Activated CD8-positive, alpha-beta memory T cell treated with anti-CD3 and anti-CD28 coated beads for 4 hours (primary cell): ENCODE measurements at regions not wholly inside any gene's neighbourhood (a gene's known extent, or its start where the extent isn't known, plus 50 kb on each side); places are given as distances from the start of the nearest gene placed in this dataset.
"Not testable (repeated sequence)": the region's sequence is repeated elsewhere in the genome, so short reads cannot be mapped to it uniquely, and the experiment has no call there.

Experiments used
- DNase-seq, 2 donors: peaks; one replicate each; pipeline ENCODE4 v3.0.0-alpha.2; 2020; ENCODE audit warnings: low read depth in 2 of 2

DNA sequence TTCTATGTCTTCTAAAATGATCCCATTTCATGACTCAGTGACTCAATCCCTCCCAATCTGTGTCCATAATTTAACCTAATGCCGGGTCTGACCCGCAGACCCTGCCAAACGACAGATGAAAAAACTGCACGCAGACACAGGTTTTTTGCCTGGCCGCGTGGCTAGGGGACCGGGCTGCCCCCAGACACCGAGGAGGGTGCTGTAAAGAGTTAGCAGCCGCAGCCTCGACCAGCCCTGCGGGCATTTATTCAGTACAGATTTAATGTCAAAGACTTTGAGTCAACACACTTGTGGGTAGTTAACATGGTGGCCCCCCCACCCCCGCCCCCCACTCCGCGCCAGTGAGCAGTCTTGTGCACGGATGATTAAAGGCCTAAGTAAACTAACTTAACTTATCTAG is 1324.7 kb downstream of the GATA3 start:
- DNase-seq: no peak

DNA sequence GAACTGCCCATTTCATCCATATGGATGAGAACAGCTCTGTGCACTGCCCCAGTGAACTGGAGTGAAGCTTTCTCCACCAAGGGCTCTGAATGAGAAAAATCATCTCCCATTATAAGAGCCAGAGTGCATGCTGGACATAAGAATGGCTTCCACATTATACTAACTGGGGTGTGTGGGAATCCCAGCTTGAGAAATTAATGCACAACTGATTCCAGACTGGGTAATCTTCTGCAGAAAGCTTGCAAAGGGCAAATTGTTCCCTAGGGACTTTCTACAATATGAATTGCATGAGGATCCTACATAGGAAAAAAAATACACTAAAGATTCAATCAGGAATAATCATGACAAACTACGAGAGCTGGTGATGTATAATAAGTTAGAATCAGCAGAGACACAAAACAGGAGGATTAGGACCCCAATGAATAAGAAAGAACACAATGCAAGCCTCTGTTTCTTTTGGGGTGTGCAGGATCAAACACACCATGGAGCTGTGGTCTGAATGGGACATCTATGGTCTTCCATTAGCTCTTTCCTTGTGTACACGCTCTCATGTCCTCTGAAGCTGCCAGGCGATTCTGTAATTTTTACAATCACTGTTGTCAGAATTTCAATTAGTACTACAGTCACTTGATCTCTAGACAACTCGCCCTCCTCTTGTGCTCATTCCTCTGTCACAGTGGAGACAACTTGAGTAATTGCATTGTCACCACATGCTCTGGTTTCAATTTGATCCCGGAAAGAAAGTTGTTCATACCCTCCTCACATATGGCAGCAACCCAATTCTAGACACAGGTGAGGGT is 1327.4 kb downstream of the GATA3 start:
- DNase-seq: no peak

DNA sequence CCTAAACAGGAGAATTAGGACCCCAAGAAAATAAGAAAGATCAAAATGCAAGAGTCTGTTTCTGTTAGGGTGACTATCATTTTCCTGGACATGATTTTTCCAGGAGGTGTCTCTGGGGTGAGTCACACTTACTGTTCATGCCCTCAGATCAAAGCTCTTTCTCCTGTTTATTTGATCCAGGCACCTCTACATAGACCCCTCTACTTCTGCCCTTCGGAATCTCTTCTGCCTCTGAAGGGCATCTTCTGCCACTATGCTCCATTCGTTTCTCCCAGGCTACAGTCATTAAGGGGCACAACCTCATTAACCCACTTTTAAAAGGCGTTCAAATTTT is 1328.0 kb downstream of the GATA3 start:
- DNase-seq: no peak

DNA sequence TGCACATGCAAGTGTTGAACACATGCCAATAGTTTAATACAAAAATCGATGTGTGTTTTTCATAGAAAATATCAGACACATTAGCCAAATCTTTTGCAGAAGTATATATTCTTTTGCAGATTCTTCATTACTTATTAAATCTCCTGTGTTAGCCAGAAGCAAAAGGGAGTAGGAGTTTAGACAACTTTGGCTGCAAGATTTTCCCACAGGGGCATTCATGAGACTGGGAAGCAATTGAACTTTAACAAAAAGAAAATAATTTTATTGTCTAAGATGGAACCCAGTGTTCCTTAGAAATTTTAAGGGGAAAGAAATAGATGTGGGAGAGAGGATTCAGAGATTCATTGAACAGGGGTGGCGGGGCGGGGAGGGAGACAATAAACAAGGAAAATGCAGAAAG is 1336.0 kb downstream of the GATA3 start:
- no peak for DNase-seq

DNA sequence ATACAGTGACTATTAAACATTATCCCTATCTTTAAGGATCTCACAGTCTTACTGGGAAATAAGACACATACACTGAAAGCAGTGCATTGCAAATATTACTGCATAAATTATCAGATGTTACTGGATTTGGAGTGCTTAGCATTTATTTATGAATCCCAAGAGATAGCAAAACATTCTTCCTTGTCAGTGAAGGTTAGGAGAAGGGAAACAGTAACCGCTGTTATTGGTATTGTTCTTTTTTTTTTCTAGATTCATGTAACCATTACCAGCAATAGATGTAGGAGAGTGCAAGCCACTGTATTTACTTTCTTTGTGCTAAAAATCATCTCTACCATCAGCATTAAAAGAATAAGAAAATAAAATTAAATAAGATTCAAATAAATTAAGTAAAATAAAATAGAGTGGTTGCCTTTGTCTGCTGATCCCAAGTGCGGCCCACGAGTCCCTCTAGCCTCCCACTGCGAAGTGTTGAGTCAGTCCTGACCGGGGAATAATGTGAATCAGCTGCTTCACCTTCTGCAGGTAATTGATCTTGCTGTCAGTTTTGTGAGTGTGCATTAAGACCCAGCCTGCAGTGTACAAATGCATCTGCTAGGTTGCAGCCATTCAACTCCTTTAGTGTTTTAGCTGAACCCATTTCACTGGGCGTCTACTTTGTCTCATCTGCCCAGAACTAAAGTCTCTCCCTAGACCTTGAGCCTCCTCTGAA is 1344.9 kb downstream of the GATA3 start:
- DNase-seq: no peak

DNA sequence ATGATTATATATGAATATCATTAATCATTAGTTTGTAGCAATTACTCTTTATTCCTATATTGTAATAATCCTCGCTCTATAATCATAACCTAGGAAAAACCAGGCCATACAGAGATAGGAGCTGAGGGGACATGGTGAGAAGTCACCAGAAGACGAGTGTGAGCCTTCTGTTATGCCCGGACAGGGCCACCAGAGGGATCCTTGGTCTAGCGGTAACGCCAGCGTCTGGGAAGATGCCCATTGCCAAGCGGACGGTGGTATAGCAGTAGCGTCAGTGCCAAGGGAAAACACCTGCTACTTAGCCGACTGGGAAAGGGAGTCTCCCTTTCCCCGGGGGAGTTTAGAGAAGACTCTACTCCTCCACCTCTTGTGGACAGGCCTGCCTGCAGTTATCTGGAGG is 1347.6 kb downstream of the GATA3 start:
- not testable (repeated sequence) for DNase-seq

DNA sequence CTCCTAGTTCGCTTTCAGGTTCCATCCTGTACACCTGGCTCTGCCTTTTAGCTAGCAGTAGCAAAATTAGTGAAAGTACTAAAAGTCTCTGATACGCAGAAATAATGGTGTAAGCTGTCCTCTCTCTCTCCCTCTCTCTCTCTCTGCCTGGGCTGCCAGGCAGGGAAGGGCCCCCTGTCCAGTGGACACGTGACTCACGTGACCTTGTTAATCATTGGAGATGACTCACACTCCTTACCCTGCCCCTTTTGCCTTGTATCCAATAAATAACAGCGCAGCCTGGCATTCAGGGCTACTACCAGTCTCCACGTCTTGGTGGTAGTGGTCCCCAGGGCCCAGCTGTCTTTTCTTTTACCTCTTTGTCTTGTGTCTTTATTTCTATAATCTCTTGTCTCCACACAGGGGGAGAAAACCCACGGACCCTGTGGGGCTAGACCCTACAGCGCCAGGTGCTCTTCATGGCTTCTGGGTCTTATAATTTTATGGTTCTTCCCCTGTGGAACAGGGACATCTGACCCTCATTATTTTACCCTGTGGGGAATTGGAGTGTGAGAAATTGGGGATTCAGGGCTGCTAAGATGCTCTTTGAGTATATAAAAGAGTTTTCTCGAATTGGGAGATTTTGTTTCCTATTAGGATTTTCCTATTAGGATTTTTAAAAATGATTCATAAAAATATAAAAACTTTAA is 1348.2 kb downstream of the GATA3 start:
- not testable (repeated sequence) for DNase-seq

DNA sequence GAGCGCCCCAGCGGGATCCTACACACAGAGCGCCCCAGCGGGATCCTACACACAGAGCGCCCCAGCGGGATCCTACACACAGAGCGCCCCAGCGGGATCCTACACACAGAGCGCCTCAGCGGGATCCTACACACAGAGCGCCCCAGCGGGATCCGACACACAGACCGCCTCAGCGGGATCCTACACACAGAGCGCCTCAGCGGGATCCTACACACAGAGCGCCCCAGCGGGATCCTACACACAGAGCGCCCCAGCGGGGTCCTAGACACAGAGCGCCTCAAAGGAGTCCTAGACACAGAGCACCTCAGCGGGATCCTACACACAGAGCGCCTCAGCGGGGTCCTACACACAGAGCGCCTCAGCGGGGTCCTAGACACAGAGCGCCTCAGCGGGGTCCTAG is 1352.7 kb downstream of the GATA3 start:
- DNase-seq: not testable (repeated sequence)

DNA sequence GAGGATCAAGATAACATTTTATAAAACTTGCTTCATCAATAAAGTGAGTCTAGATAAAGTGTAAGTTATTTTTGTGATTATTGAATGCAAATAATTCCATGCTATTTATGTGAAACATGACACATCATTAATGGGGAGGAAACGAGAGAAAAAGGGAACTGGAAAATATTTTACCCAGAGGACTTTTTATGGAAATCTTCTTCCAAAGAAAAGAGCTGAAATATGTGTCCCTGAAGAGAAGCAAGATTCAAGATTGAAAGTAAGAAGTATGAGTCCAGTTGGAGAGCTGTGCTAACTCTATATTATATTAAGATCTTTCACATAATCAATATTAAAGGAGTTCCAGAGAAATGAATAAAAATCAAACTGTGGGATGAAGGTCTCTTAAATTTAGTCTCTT is 1361.8 kb downstream of the GATA3 start:
- no peak for DNase-seq

DNA sequence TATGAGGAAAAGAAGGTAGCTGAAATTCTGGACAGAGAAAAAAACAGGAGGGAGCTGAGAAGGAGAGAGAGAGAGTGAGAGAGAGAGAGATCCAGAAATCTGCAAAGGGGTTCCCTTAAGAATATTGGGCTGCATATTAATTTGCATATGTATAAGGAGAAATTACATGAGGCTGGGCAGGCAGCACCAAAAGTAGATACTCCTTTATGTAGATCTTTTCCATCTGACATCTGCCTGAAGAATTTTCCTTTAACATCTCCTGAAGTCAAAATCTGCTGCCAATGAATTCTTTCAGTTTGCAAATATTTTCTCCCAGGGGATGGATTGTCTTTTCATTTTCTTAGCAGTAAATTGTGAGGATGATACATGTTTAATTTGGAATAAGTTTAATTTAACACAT is 1365.3 kb downstream of the GATA3 start:
- no peak for DNase-seq

DNA sequence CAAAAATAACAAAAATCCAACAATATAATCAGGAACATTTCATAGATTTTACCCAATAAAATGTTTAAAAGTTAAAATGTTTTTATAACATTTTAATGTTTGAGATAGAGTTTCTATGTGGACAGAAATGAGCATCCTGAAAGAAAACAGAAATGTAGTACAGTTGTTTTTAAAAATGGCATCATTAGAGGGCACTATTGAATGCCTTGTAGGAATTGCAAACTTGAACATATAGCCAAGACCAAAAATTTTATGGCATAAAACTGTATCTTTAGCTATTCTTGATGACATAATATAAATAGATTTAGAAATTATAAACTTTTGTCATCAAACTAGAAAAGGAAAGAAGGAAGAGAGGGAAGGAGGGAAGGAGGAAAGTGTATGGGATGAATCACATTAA is 1372.7 kb downstream of the GATA3 start:
- DNase-seq: no peak

DNA sequence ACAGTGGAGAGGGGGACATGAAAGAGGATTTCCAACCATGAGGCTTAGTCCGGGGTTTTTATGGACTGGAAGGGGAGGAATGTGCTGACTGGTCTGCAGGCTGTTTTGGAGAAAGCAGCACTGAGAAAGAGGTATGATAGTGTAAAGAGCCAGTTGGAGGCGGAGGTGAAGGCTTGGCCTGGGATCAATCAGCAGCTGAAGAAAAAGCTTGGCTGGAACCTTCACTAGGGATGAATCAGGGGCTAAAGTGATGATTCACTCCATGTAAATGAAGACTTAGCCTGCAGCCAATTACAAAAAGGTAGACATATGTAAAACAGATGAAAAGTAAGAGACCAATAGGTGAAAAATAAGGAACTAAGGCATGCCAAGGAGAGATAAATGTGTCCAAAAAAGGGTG is 1382.6 kb downstream of the GATA3 start:
- DNase-seq: no peak

DNA sequence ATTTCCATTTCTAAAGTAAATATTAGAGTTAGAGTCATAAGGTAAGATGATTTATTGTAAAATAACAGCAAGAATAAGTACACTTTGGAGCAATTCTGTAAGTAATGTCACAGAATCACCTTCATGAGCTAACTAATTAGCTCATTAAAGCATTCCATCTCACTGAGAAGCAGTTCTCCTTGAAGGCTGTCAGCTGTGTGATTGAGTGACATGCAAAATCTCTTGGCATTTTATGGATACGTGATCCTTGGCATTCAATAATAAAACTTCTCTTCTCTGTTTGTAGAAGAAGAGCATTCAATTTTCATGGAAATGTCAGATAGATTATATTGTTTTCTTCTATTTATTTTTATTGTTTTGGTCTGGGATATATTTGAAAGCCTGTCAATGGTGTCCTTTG is 1389.3 kb downstream of the GATA3 start:
- DNase-seq: no peak

DNA sequence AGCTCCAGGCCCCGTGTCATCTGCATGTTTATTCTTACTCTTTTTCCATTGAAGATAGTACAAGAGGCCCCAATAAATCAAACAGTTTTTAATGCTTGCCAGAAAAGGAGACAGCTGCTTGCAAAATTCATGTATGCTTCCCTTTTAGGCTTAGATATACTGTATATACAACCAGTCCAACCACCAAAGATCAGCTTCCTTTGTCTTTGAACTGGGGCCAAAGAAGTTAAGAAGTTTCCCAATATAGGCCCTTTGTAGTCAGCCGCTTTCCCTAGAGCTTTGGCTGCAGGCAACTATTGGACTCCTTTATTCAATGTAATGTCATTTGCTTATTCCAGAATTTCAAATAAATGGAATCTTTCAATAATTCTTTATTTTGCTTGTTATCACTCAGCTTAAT is 1395.0 kb downstream of the GATA3 start:
- no peak for DNase-seq

DNA sequence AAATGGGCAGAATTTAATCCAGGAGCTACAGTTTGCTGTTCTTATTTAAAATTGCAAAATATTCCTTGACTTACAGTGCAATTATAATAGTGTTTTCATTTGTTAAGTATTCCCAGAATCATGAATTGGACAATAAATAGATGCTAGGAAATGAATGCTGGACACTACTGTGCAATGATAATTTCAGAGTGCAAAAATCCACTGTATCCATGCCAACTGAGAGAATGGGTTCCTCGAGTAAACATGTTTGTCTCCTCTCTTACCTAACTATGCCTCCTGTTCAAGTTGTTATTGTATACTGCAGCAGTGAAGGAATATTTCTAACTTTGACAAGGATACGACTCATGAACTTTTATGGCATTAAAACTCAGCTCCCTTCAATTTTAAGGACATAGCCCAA is 1396.3 kb downstream of the GATA3 start:
- no peak for DNase-seq

DNA sequence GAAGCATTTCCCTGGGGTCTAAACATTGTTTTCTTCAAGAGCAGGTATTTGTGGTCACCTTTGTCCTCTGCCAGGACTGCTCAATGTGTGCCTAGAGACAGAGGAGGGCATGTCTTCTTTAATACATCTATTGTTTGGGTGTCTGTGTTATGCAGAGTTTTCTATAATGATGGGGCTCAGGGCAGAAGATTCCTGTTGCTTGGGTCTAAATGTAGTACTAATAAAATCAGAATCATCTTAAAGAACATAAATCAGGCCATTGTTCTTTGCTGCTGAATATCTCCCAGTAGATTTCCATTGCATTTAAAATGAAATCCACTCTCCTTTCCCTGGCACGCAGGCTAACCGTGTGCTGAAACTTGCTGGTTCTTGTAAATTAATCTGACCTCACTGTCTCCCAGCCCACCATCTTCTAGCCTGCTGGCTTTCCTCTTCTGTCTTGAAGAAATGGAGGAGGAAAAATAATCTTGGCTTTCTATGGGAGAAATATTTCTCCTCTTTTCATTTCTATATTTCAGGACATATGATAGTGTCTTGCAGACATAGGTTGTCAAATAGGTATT is 1396.8 kb downstream of the GATA3 start:
- DNase-seq: no peak

DNA sequence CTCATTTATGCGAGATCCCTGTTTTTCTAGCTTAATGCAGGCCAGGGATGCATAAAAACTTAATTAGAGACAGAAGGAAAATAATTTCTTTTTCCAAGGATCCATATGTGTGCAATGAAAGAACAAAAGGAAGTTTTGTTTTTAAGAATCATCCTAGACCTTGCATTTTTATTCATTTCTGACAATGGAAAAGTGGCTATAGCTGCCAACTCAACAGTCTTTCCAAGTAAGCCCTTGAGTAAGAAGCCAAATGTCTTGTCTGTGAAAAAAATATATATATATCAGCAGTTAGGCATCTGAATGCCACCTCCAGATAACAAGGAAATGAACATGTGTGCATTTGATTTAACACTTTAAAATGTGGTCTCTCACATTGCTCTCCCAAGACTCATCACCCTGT is 1397.6 kb downstream of the GATA3 start:
- DNase-seq: no peak

DNA sequence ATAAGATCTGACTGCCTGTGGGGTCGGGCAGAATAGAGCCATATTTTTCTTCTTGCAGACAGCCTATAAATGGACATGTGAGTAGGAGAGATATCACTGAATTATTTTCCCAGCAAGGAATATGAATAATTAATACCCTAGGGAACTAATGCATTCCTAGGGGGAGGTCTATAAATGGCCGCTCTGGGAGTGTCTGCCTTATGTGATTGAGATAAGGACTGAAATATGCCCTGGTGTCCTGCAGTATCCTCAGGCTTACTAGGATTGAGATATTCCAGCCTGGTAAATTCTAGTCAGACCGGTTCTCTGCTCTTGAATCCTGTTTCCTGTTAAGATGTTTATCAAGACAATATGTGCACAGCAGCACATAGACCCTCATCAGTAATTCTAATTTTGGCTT is 1399.4 kb downstream of the GATA3 start:
- DNase-seq: not testable (repeated sequence)

DNA sequence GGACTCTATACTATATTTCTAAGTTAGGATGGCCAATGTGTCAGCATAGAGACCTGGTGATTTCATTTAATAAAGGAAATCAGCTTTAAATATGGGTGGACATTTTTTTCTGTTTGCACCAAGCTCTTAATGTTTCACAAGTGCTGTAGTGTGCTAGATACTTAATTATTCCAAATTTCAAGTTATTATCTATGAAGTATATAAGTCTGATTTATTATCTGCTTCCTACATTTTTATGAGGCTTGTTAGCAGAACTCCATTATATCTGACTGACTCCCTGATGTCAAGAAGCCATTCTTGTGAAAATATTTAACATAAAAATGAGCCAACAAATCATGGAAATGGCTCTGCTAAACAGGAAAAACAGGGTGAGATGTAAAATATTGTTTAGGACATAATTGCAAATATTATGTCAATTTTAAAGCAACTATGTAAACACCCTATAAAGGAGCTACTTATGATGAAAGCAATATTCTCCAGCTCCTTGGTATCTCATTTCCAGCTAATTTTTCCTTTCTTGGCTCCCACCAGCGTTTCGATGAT is 1415.2 kb downstream of the GATA3 start:
- no peak for DNase-seq

DNA sequence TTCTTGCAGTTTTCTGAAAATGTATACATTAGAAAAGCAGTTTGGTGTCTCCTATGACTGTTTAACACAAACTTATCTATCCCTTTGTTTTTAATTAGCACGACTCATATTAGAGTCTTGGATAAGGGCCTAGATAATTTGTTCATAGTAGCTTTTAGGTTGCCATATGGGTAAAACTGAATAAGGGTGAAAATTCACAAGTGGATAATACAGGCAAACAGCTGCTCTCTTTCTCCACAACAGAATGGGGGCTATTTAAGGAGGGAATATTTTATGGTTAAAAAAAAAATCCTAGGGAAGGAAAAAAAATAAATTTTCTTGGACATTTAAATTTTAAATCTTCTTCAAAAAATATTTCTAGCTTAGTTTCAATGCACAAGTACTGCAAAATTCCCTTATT is 1416.1 kb downstream of the GATA3 start:
- DNase-seq: no peak

DNA sequence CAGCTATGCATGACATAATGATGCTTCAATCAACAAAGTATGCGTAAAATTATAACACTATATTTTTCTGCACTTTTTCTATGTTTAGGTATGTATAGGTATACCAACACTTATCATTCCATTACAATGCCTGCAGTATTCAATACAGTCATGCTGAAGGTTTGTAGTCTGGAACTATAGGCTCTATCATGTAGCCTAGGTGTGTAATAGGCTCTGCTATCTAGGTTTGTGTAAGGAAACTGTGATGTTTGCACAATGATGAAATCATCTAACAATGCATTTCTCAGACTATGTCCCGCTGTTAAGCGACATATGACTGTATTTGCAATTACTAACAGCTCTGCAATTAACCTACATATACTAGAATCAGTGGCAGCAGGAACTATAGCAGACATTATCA is 1447.5 kb downstream of the GATA3 start:
- no peak for DNase-seq

DNA sequence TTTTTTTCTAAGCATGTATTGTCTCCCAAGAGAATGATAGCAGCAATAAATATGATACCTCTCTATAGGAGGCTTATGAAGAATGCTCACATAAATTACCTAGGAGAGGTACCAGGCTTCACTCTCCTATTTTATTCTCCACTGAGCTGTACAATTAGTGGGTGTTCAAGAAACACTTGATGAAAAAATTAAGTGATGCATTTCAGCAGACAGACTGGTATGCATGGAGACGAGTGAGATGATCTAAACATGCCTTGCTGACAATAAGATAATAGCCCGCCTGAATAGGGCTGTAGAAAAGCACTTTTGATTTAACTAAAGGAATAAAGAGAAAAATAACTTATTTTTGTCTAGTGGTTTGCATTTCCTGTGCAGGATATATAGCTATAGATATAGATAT is 1449.7 kb downstream of the GATA3 start:
- no peak for DNase-seq
